ENCODE measurements at regions not wholly inside any gene's neighbourhood (a gene's known extent, or its start where the extent isn't known, plus 50 kb on each side); places are given as distances from the start of the nearest gene placed in this dataset.

DNA sequence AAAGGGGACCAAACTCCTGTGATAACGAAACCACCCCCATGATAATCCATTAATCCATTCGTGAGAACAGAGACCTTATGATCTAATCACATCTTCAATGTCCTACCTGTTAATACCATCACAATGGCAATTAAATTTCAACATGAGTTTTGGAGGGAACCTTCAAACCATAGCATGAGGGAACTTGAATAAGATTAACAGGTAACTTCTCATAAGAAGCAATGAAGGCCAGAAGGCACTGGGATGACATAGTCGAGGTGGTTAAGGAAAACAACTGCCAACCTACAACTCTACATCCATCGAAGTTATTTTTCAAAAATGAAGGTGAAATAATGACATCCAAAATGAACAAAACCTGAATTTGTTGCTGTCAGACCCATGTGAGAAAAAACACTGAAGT, 478.9 kb downstream of the EDEM1 start:
- no peaks in the 10 kb centered on the region for H3K36me3 Mint-ChIP-seq
- H3K9me3 ChIP-seq (ENCODE audit: control insufficient read depth in 2 of 3, low read length in 3 of 3) = peaks cover 0 to 14% (median 0%) of the 10 kb centered on the region in 3 experiments
- no peaks in the 10 kb centered on the region for H3K27me3 Mint-ChIP-seq
- H3K4me3 Mint-ChIP-seq = no peak overlapping the region
- peaks cover 6 to 57% (median 17%) of the 10 kb centered on the region in 11 donors for H3K9me3 Mint-ChIP-seq
- no peak overlapping the region for H3K27ac Mint-ChIP-seq
- H3K27ac ChIP-seq (ENCODE audit: low read depth, low read length) = no peak overlapping the region
- no peak for DNase-seq
- no peak overlapping the region for H3K4me3 ChIP-seq (ENCODE audit: low read length)
- no peaks in the 10 kb centered on the region for H3K27me3 ChIP-seq (ENCODE audit: control insufficient read depth in 2 of 2, insufficient read depth in 2 of 2, low read length in 2 of 2)
- CTCF ChIA-PET = no interaction called here
- no peaks in the 10 kb centered on the region for H3K36me3 ChIP-seq (ENCODE audit: control insufficient read depth in 2 of 3, insufficient read depth in 3 of 3, low read length in 3 of 3)
- ATAC-seq = no peak
- H3K4me1 ChIP-seq (ENCODE audit: control insufficient read depth in 2 of 2, insufficient read depth in 2 of 2, low read length in 2 of 2) = no peaks in the 10 kb centered on the region
- no peaks in the 10 kb centered on the region for H3K4me1 Mint-ChIP-seq
- POLR2A ChIA-PET = no interaction called here
- intact Hi-C loops (cut with micrococcal nuclease) = no loop called here

DNA sequence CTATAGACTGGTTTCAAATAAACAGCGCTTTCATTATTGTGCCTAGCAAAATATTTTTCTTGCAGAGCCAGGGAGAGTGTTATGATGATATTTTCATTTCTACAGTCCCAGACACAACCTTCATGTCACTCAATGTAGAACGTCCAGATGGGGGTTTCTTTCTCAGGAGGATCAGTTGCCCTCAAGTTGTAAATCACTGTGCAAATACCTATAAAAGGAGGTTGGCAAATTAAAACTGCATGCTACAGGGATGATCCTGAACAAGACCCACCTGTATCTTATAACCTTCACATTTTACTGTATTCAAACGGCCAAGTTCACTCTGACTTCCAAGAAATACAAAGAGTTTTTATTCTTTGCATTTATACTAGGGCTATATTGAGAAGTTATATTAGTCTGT, 486.0 kb downstream of the EDEM1 start:
- H3K4me3 Mint-ChIP-seq = no peak overlapping the region
- no peak overlapping the region for H3K27ac Mint-ChIP-seq
- Histone ChIP-seq H3K36me3 (ENCODE audit: control insufficient read depth in 2 of 3, insufficient read depth in 3 of 3, low read length in 3 of 3) (no peaks in the 10 kb centered on the region), H3K4me1 (ENCODE audit: control insufficient read depth in 2 of 2, insufficient read depth in 2 of 2, low read length in 2 of 2) (no peaks in the 10 kb centered on the region), H3K27me3 (ENCODE audit: control insufficient read depth in 2 of 2, insufficient read depth in 2 of 2, low read length in 2 of 2) (no peaks in the 10 kb centered on the region), H3K4me3 (ENCODE audit: low read length) (no peak overlapping the region), H3K9me3 (ENCODE audit: control insufficient read depth in 2 of 3, low read length in 3 of 3) (no peaks in the 10 kb centered on the region), H3K27ac (ENCODE audit: low read depth, low read length) (no peak overlapping the region)
- H3K36me3 Mint-ChIP-seq = no peaks in the 10 kb centered on the region
- CTCF ChIA-PET = no interaction called here
- POLR2A ChIA-PET = no interaction called here
- intact Hi-C loops (cut with micrococcal nuclease) = no loop called here
- H3K4me1 Mint-ChIP-seq = no peaks in the 10 kb centered on the region
- peaks cover 0 to 5% (median 0%) of the 10 kb centered on the region in 5 donors for H3K27me3 Mint-ChIP-seq
- H3K9me3 Mint-ChIP-seq = peaks cover 0 to 26% (median 5%) of the 10 kb centered on the region in 11 donors
- ATAC-seq (no peak), DNase-seq (no peak)

DNA sequence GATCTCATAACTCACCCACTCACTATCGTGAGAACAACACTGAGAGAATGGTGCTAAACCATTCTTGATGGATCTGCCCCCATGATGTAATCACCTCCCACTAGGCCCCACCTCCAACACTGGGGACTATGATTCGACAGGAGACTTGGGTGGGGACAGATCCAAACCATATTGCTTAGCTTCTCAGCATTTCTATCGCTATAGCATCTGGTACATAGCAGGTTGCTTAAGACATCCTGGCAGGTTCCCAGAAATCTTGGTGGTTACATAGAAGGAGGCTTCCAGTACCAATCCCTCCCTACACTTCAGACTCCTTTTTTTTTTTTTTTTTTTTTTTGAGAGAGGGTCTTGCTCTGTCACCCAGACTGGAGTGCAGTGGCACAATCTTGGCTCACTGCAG, 487.8 kb downstream of the EDEM1 start:
- H3K4me1 ChIP-seq (ENCODE audit: control insufficient read depth in 2 of 2, insufficient read depth in 2 of 2, low read length in 2 of 2) = no peaks in the 10 kb centered on the region
- CTCF ChIA-PET = no interaction called here
- POLR2A ChIA-PET = no interaction called here
- no peak for ATAC-seq
- no peaks in the 10 kb centered on the region for H3K36me3 ChIP-seq (ENCODE audit: control insufficient read depth in 2 of 3, insufficient read depth in 3 of 3, low read length in 3 of 3)
- peaks cover 0 to 5% (median 0%) of the 10 kb centered on the region in 5 donors for H3K27me3 Mint-ChIP-seq
- no peak overlapping the region for H3K27ac Mint-ChIP-seq
- no peaks in the 10 kb centered on the region for H3K27me3 ChIP-seq (ENCODE audit: control insufficient read depth in 2 of 2, insufficient read depth in 2 of 2, low read length in 2 of 2)
- no peak overlapping the region for H3K27ac ChIP-seq (ENCODE audit: low read depth, low read length)
- peaks cover 0 to 31% (median 8%) of the 10 kb centered on the region in 11 donors for H3K9me3 Mint-ChIP-seq
- no peak for DNase-seq
- H3K9me3 ChIP-seq (ENCODE audit: control insufficient read depth in 2 of 3, low read length in 3 of 3) = no peaks in the 10 kb centered on the region
- no peaks in the 10 kb centered on the region for H3K36me3 Mint-ChIP-seq
- H3K4me1 Mint-ChIP-seq = no peaks in the 10 kb centered on the region
- no peak overlapping the region for H3K4me3 ChIP-seq (ENCODE audit: low read length)
- H3K4me3 Mint-ChIP-seq = no peak overlapping the region
- intact Hi-C loops (cut with micrococcal nuclease) = no loop called here

DNA sequence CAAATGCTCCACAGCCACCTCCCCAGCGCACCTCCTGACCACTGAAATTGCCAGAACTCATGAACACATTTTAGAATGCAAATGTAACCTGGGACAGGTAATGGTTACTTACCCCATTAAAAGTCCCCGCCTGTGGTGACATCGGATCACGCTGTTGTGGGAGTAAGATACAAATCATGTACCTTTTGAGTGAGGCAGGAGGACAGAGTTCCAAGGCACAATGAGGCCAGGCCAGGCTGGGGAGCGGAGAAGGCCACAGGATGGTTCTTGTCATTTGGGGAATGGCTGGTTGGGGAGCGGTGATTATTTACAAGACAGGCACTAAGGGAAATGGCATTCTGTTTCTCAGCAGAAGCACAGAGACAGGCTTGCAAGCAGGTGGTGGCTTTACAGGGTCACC, 490.0 kb downstream of the EDEM1 start:
- DNase-seq = no peak
- no peak overlapping the region for H3K4me3 Mint-ChIP-seq
- H3K27me3 Mint-ChIP-seq = peaks cover 0 to 5% (median 0%) of the 10 kb centered on the region in 5 donors
- Histone ChIP-seq H3K36me3 (ENCODE audit: control insufficient read depth in 2 of 3, insufficient read depth in 3 of 3, low read length in 3 of 3) (no peaks in the 10 kb centered on the region), H3K4me1 (ENCODE audit: control insufficient read depth in 2 of 2, insufficient read depth in 2 of 2, low read length in 2 of 2) (no peaks in the 10 kb centered on the region), H3K27ac (ENCODE audit: low read depth, low read length) (no peak overlapping the region), H3K9me3 (ENCODE audit: control insufficient read depth in 2 of 3, low read length in 3 of 3) (no peaks in the 10 kb centered on the region), H3K4me3 (ENCODE audit: low read length) (no peak overlapping the region), H3K27me3 (ENCODE audit: control insufficient read depth in 2 of 2, insufficient read depth in 2 of 2, low read length in 2 of 2) (no peaks in the 10 kb centered on the region)
- no peak overlapping the region for H3K27ac Mint-ChIP-seq
- no peak for ATAC-seq
- intact Hi-C loops (cut with micrococcal nuclease) = no loop called here
- POLR2A ChIA-PET = no interaction called here
- H3K9me3 Mint-ChIP-seq = peaks cover 0 to 29% (median 8%) of the 10 kb centered on the region in 11 donors
- H3K36me3 Mint-ChIP-seq = no peaks in the 10 kb centered on the region
- no peaks in the 10 kb centered on the region for H3K4me1 Mint-ChIP-seq
- CTCF ChIA-PET = interaction anchor here (0.6 kb wide), 1 partner anchor 1599 kb away, joined by 3 read pairs; no protein-coding TSS in a partner anchor

DNA sequence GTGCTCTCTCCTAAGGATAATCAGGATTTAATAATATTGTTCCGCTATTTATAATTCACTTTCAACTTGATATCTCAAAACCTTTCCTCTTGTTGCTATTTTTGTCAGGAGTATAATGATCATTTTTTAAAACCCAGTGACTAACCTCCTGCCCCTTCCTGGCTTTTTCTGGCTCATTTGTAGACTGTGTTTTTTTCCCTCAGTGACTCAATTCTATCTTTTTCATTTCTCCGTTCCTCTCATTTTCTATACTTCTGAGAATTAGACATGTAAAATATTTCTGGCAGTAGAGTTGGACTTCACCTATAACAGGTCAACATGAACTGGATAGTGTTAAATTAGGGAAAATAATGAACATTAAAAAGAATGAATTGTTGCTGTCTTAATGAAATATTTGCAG, 490.7 kb downstream of the EDEM1 start:
- ChIA-PET CTCF (no interaction called here), POLR2A (no interaction called here)
- Histone ChIP-seq H3K9me3 (ENCODE audit: control insufficient read depth in 2 of 3, low read length in 3 of 3) (no peaks in the 10 kb centered on the region), H3K27ac (ENCODE audit: low read depth, low read length) (no peak overlapping the region), H3K4me1 (ENCODE audit: control insufficient read depth in 2 of 2, insufficient read depth in 2 of 2, low read length in 2 of 2) (no peaks in the 10 kb centered on the region), H3K4me3 (ENCODE audit: low read length) (no peak overlapping the region), H3K36me3 (ENCODE audit: control insufficient read depth in 2 of 3, insufficient read depth in 3 of 3, low read length in 3 of 3) (no peaks in the 10 kb centered on the region), H3K27me3 (ENCODE audit: control insufficient read depth in 2 of 2, insufficient read depth in 2 of 2, low read length in 2 of 2) (no peaks in the 10 kb centered on the region)
- H3K4me1 Mint-ChIP-seq = no peaks in the 10 kb centered on the region
- H3K27me3 Mint-ChIP-seq = peaks cover 0 to 5% (median 0%) of the 10 kb centered on the region in 5 donors
- intact Hi-C loops (cut with micrococcal nuclease) = no loop called here
- no peak overlapping the region for H3K4me3 Mint-ChIP-seq
- ATAC-seq (no peak), DNase-seq (no peak)
- no peaks in the 10 kb centered on the region for H3K36me3 Mint-ChIP-seq
- no peak overlapping the region for H3K27ac Mint-ChIP-seq
- H3K9me3 Mint-ChIP-seq = peaks cover 0 to 29% (median 8%) of the 10 kb centered on the region in 11 donors

DNA sequence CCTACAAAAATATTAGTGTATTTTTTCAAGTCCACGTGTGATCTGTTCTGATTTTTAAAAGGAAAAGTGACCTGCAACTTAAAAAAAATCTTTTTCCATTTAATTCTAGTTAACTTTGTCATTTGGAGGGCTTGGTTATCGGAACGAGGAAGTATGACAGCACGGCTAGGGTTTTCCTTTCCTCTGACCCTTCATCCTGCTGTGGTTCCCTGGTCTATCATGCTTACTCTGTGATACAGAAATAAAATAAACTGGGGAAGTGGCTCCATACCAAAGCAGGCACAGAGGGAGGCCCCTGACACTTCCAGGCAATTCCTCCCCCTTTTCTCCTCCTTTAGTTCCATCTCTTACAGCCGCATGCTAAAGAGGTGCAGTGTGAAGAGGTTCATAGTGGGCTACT, 491.3 kb downstream of the EDEM1 start:
- peaks cover 3 to 29% (median 8%) of the 10 kb centered on the region in 11 donors for H3K9me3 Mint-ChIP-seq

DNA sequence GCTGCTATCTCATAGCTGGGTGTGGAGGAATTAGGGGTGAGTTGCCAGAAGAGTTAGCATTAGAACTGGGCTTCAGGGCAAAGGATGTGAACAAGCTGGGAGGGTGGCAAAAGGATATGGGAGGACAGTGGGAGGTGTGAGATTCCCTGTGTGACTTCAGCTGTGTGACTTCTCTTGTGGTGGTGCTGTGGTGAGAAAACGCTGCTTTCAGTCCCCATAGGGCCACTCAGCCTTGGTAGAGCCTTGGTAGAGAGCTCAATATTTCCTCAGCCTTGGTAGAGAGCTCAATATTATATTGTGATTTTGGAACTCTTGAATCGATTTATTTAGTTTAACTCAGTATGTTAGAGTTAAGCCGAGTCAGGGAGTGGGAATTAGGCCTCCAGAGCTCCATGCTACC, 499.7 kb downstream of the EDEM1 start:
- intact Hi-C loops (cut with micrococcal nuclease) = no loop called here
- no peaks in the 10 kb centered on the region for H3K4me1 Mint-ChIP-seq

More for the DNA sequence above, 491.3 kb downstream of the EDEM1 start:
- no peaks in the 10 kb centered on the region for H3K36me3 Mint-ChIP-seq
- no peaks in the 10 kb centered on the region for H3K36me3 ChIP-seq (ENCODE audit: control insufficient read depth in 2 of 3, insufficient read depth in 3 of 3, low read length in 3 of 3)
- H3K9me3 ChIP-seq (ENCODE audit: control insufficient read depth in 2 of 3, low read length in 3 of 3) = no peaks in the 10 kb centered on the region
- ChIA-PET CTCF (no interaction called here), POLR2A (no interaction called here)
- H3K4me1 Mint-ChIP-seq = no peaks in the 10 kb centered on the region
- H3K27me3 ChIP-seq (ENCODE audit: control insufficient read depth in 2 of 2, insufficient read depth in 2 of 2, low read length in 2 of 2) = no peaks in the 10 kb centered on the region
- H3K4me1 ChIP-seq (ENCODE audit: control insufficient read depth in 2 of 2, insufficient read depth in 2 of 2, low read length in 2 of 2) = no peaks in the 10 kb centered on the region
- H3K27me3 Mint-ChIP-seq = peaks cover 0 to 5% (median 0%) of the 10 kb centered on the region in 5 donors
- H3K27ac ChIP-seq (ENCODE audit: low read depth, low read length) = no peak overlapping the region
- no peak for DNase-seq
- H3K4me3 Mint-ChIP-seq = no peak overlapping the region
- H3K4me3 ChIP-seq (ENCODE audit: low read length) = no peak overlapping the region
- intact Hi-C loops (cut with micrococcal nuclease) = no loop called here
- H3K27ac Mint-ChIP-seq = no peak overlapping the region
- ATAC-seq = no peak

More for the DNA sequence above, 499.7 kb downstream of the EDEM1 start:
- ChIA-PET POLR2A (no interaction called here), CTCF (no interaction called here)
- H3K27me3 Mint-ChIP-seq = peaks cover 0 to 21% (median 0%) of the 10 kb centered on the region in 5 donors
- no peaks in the 10 kb centered on the region for H3K36me3 ChIP-seq (ENCODE audit: control insufficient read depth in 2 of 3, insufficient read depth in 3 of 3, low read length in 3 of 3)
- DNase-seq (no peak), ATAC-seq (no peak)
- no peak overlapping the region for H3K4me3 Mint-ChIP-seq
- no peaks in the 10 kb centered on the region for H3K4me1 ChIP-seq (ENCODE audit: control insufficient read depth in 2 of 2, insufficient read depth in 2 of 2, low read length in 2 of 2)
- H3K36me3 Mint-ChIP-seq = peaks cover 0 to 10% (median 0%) of the 10 kb centered on the region in 5 donors
- no peak overlapping the region for H3K27ac ChIP-seq (ENCODE audit: low read depth, low read length)
- peaks cover 7 to 28% (median 17%) of the 10 kb centered on the region in 11 donors for H3K9me3 Mint-ChIP-seq
- no peaks in the 10 kb centered on the region for H3K27me3 ChIP-seq (ENCODE audit: control insufficient read depth in 2 of 2, insufficient read depth in 2 of 2, low read length in 2 of 2)
- H3K9me3 ChIP-seq (ENCODE audit: control insufficient read depth in 2 of 3, low read length in 3 of 3) = peaks cover 0 to 9% (median 0%) of the 10 kb centered on the region in 3 experiments
- H3K4me3 ChIP-seq (ENCODE audit: low read length) = no peak overlapping the region
- H3K27ac Mint-ChIP-seq = no peak overlapping the region

Measured in naive thymus-derived CD4-positive, alpha-beta T cell (primary cell).